Body of pancreas (tissue), 4 donors: ENCODE measurements at regions not wholly inside any gene's neighbourhood (a gene's known extent, or its start where the extent isn't known, plus 50 kb on each side); places are given as distances from the start of the nearest gene placed in this dataset.

ENCODE experiments used
- CTCF ChIP-seq, 7 experiments: fragments of 450-650 bp in 4 of 7; fragments of 200-600 bp in 3 of 7; sonication (generic) in 3 of 7; IDR thresholded peaks; one replicate each; pipeline ENCODE4 v1.5.1; 2016 to 2019; ENCODE audit warnings: antibody characterized with exemption in 7 of 7
- POLR2A ChIP-seq, 3 donors: fragments of 450-650 bp; IDR thresholded peaks; one replicate each; pipeline ENCODE4 v1.6.1; 2016; ENCODE audit warnings: antibody characterized with exemption in 3 of 3, mild to moderate bottlenecking in 2 of 3

- TF ChIP-seq CTCF (IDR thresholded peaks at IDR 0.05): no peak
- TF ChIP-seq POLR2A (IDR thresholded peaks at IDR 0.05): no peak
Observed at GRCh38 chrX:85622635-85623034, 243.2 kb upstream of the POF1B start.
